ENCODE measurements at regions not wholly inside any gene's neighbourhood (a gene's known extent, or its start where the extent isn't known, plus 50 kb on each side); places are given as distances from the start of the nearest gene placed in this dataset.

DNA sequence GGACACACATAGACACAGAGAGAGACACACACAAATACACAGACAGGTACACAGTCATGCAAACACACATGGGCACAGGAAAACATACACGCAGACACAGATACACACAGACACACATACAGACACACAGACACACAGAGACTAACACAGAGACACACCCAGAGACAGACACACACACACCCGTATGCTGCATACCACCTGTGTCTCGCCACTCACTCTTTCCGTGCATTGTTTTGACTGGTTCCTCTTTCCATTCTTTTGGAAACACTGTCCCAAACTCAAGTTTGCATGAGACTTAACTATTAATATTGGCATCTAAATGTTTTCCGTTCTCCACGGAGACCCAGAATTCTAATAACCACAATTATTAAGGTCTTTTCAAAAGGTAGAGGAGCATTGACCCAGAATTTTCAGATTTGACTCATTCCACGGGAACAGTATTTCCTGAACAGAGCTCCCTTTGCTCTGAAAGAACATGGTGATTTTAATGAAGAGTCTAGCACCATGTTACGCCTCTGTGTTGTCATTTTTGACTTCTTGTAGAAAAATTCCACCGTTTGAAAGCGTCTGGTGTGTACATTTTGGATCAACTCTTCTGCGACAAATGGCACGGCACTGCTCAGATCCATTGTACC lies 141.2 kb upstream of the RNF32 start:
- no peak overlapping the region for H3K27ac ChIP-seq (ENCODE audit: low read depth in 1 of 2, low read length in 2 of 2)
- intact Hi-C loops (cut with DNase I, micrococcal nuclease), result no loop called here
- H3K4me3 ChIP-seq (ENCODE audit: low read length), result no peak overlapping the region
- POLR2A ChIA-PET, result no interaction called here
- no peaks in the 10 kb centered on the region for H3K36me3 ChIP-seq (ENCODE audit: insufficient read depth, low read length)
- CTCF ChIA-PET, result no interaction called here
- H3K27me3 ChIP-seq (ENCODE audit: control insufficient read depth in 1 of 2, insufficient read depth in 2 of 2, low read length in 2 of 2), result peaks cover 0 to 2% of the 10 kb centered on the region in 2 experiments
- TF ChIP-seq, protein P1, sequence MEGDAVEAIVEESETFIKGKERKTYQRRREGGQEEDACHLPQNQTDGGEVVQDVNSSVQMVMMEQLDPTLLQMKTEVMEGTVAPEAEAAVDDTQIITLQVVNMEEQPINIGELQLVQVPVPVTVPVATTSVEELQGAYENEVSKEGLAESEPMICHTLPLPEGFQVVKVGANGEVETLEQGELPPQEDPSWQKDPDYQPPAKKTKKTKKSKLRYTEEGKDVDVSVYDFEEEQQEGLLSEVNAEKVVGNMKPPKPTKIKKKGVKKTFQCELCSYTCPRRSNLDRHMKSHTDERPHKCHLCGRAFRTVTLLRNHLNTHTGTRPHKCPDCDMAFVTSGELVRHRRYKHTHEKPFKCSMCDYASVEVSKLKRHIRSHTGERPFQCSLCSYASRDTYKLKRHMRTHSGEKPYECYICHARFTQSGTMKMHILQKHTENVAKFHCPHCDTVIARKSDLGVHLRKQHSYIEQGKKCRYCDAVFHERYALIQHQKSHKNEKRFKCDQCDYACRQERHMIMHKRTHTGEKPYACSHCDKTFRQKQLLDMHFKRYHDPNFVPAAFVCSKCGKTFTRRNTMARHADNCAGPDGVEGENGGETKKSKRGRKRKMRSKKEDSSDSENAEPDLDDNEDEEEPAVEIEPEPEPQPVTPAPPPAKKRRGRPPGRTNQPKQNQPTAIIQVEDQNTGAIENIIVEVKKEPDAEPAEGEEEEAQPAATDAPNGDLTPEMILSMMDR (IDR thresholded peaks at IDR 0.05), result no peak
- Mint-ChIP-seq H3K27me3 (peaks cover 6% of the 10 kb centered on the region), H3K4me1 (ENCODE audit: low read depth) (no peaks in the 10 kb centered on the region), H3K9me3 (peaks cover 2% of the 10 kb centered on the region), H3K36me3 (ENCODE audit: low read depth) (no peaks in the 10 kb centered on the region), H3K27ac (no peak overlapping the region), H3K4me3 (no peak overlapping the region)
- no peak for DNase-seq
- peaks cover 0 to 22% of the 10 kb centered on the region in 2 experiments for H3K9me3 ChIP-seq (ENCODE audit: control insufficient read depth in 1 of 2, insufficient read depth in 1 of 2, low read length in 2 of 2)
- no peak for ATAC-seq (ENCODE audit: poor library complexity)
- no peaks in the 10 kb centered on the region for H3K4me1 ChIP-seq (ENCODE audit: insufficient read depth, low read length)

DNA sequence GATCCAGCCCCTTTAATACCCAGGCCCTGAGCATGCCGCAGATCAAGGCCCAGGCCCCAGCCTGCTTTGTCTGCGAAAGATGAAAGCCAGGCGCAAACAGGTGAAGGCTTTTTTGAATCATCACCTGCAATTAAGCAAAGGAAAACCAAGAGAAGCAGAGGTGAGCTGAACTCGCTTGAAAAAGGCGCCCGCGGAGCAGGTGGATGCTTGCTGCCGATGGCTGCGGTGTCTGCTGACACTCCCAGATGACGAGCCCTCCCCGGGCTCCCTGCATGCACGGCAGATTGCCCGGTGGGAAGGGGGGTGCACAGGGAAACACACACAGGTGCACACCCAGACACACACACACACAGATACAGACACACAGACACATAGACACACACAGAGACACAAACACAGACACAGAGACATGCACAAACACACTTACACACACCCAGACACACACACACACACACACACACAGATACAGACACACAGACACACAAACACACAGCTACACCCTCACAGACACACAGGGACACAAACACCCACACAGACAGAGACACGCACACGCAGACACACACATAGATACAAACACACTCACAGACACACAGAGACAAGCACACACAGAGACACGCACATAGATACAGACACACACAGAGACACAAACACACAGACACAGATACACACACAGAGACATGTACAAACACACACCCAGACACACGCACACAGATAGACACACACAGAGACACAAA lies 142.6 kb upstream of the RNF32 start:
- DNase-seq, result no peak

DNA sequence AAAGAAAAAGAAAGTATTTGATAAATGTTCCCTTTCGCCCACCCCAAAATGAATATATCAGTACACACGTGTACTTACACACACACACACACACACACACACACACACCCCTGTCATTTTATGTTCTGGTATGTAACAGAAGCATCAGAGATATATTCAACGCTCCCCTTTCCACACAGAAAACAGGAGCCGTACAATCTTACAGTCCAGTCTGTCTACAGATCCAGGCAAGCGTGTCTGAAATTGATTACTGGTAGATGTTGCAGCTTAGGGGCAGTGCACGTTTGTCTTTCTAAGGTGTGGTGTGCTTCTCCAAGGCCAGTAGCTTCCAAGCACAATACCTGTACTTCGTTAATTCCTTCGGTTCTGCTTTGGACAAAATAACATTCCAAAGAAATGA lies 143.7 kb upstream of the RNF32 start:
- H3K9me3 ChIP-seq (ENCODE audit: control insufficient read depth in 1 of 2, insufficient read depth in 1 of 2, low read length in 2 of 2), result peaks cover 0 to 17% of the 10 kb centered on the region in 2 experiments
- H3K4me3 ChIP-seq (ENCODE audit: low read length), result no peak overlapping the region
- no peak overlapping the region for H3K27ac Mint-ChIP-seq
- POLR2A ChIA-PET, result no interaction called here
- peaks cover 0 to 2% of the 10 kb centered on the region in 2 experiments for H3K27me3 ChIP-seq (ENCODE audit: control insufficient read depth in 1 of 2, insufficient read depth in 2 of 2, low read length in 2 of 2)
- no peaks in the 10 kb centered on the region for H3K4me1 ChIP-seq (ENCODE audit: insufficient read depth, low read length)
- no peaks in the 10 kb centered on the region for H3K36me3 ChIP-seq (ENCODE audit: insufficient read depth, low read length)
- H3K9me3 Mint-ChIP-seq, result peaks cover 2% of the 10 kb centered on the region
- DNase-seq, result no peak
- peaks cover 18% of the 10 kb centered on the region for H3K27me3 Mint-ChIP-seq
- H3K4me1 Mint-ChIP-seq (ENCODE audit: low read depth), result no peaks in the 10 kb centered on the region
- no peak overlapping the region for H3K4me3 Mint-ChIP-seq
- CTCF ChIA-PET, result no interaction called here
- no peaks in the 10 kb centered on the region for H3K36me3 Mint-ChIP-seq (ENCODE audit: low read depth)
- TF ChIP-seq, protein P1 (IDR thresholded peaks at IDR 0.05), result no peak
- intact Hi-C loops (cut with DNase I, micrococcal nuclease), result no loop called here
- no peak overlapping the region for H3K27ac ChIP-seq (ENCODE audit: low read depth in 1 of 2, low read length in 2 of 2)
- ATAC-seq (ENCODE audit: poor library complexity), result no peak

More for the DNA sequence above, 142.6 kb upstream of the RNF32 start:
- ATAC-seq (ENCODE audit: poor library complexity), result no peak
- Histone ChIP-seq H3K27ac (ENCODE audit: low read depth in 1 of 2, low read length in 2 of 2) (no peak overlapping the region), H3K4me1 (ENCODE audit: insufficient read depth, low read length) (no peaks in the 10 kb centered on the region), H3K27me3 (ENCODE audit: control insufficient read depth in 1 of 2, insufficient read depth in 2 of 2, low read length in 2 of 2) (peaks cover 0 to 2% of the 10 kb centered on the region in 2 experiments), H3K4me3 (ENCODE audit: low read length) (no peak overlapping the region), H3K9me3 (ENCODE audit: control insufficient read depth in 1 of 2, insufficient read depth in 1 of 2, low read length in 2 of 2) (peaks cover 0 to 17% of the 10 kb centered on the region in 2 experiments), H3K36me3 (ENCODE audit: insufficient read depth, low read length) (no peaks in the 10 kb centered on the region)
- Mint-ChIP-seq H3K27me3 (peaks cover 8% of the 10 kb centered on the region), H3K36me3 (ENCODE audit: low read depth) (no peaks in the 10 kb centered on the region), H3K27ac (no peak overlapping the region), H3K4me1 (ENCODE audit: low read depth) (no peaks in the 10 kb centered on the region), H3K4me3 (no peak overlapping the region), H3K9me3 (peaks cover 2% of the 10 kb centered on the region)
- intact Hi-C loops (cut with DNase I, micrococcal nuclease), result no loop called here
- TF ChIP-seq, protein P1 (IDR thresholded peaks at IDR 0.05), result no peak
- ChIA-PET CTCF (no interaction called here), POLR2A (no interaction called here)

Measured in CD4-positive, alpha-beta T cell (primary cell).